Neuronal stem cell (in vitro differentiated cells): ENCODE measurements at regions not wholly inside any gene's neighbourhood (a gene's known extent, or its start where the extent isn't known, plus 50 kb on each side); places are given as distances from the start of the nearest gene placed in this dataset.

ENCODE experiments used
- DNase-seq: peaks from one replicate; pipeline ENCODE4 v3.0.0-alpha.2; 2013; ENCODE audit warnings: low spot score
- H2AFZ ChIP-seq: one replicate; pipeline ENCODE4 v1.6.1; 2013; ENCODE audit warnings: mild to moderate bottlenecking, low read length, inconsistent platforms
- H2AK5ac ChIP-seq: 2 replicates; pipeline ENCODE4 v1.6.1; 2013; ENCODE audit warnings: low read depth, mild to moderate bottlenecking, inconsistent platforms, low read length, moderate library complexity, mixed read lengths
- H2BK120ac ChIP-seq: 2 replicates; pipeline ENCODE4 v1.6.1; 2013; ENCODE audit warnings: low read depth, mild to moderate bottlenecking, inconsistent platforms, low read length, moderate library complexity, mixed read lengths
- H2BK12ac ChIP-seq: one replicate; pipeline ENCODE4 v1.6.1; 2013; ENCODE audit warnings: low read length, inconsistent platforms
- H2BK15ac ChIP-seq: 2 replicates; pipeline ENCODE4 v1.6.1; 2013; ENCODE audit warnings: mild to moderate bottlenecking, low read length, inconsistent platforms, mixed read lengths
- H2BK5ac ChIP-seq: one replicate; pipeline ENCODE4 v1.6.1; 2013; ENCODE audit warnings: inconsistent platforms, mild to moderate bottlenecking, low read length, moderate library complexity
- H3K14ac ChIP-seq: one replicate; pipeline ENCODE4 v1.6.1; 2013; ENCODE audit warnings: low read length, inconsistent platforms
- H3K18ac ChIP-seq: 2 replicates; pipeline ENCODE4 v1.6.1; 2013; ENCODE audit warnings: low read length, inconsistent platforms
- H3K23ac ChIP-seq: 2 replicates; pipeline ENCODE4 v1.6.1; 2013; ENCODE audit warnings: low read depth, mild to moderate bottlenecking, mixed read lengths, low read length, inconsistent platforms; ENCODE audit not compliant: poor library complexity
- H3K27ac ChIP-seq: replicated peaks from 3 replicates; pipeline ENCODE4 v1.5.1; 2013; ENCODE audit warnings: low read length, inconsistent platforms
- H3K27me3 ChIP-seq, 3 experiments: 2 replicates each; pipeline ENCODE4 v1.6.1; 2013; ENCODE audit warnings: low read length in 3 of 3, mild to moderate bottlenecking in 2 of 3, inconsistent platforms in 1 of 3, low read depth in 1 of 3, mixed read lengths in 1 of 3, moderate library complexity in 1 of 3; ENCODE audit not compliant: control insufficient read depth in 3 of 3, insufficient read depth in 3 of 3
- H3K36me3 ChIP-seq, 2 donors: replicated peaks in 1 of 2; 2 replicates each; pipeline ENCODE4 v1.6.1; 2013; ENCODE audit warnings: low read length in 2 of 2; ENCODE audit not compliant: control insufficient read depth in 2 of 2, insufficient read depth in 2 of 2
- H3K4ac ChIP-seq: 2 replicates; pipeline ENCODE4 v1.6.1; 2013; ENCODE audit warnings: inconsistent platforms, mild to moderate bottlenecking, low read length, moderate library complexity
- H3K4me1 ChIP-seq, 2 donors: 1 replicate in 1 of 2; 2 replicates in 1 of 2; pipeline ENCODE4 v1.6.1; 2013; ENCODE audit warnings: low read length in 2 of 2, low read depth in 1 of 2; ENCODE audit not compliant: control insufficient read depth in 2 of 2, insufficient read depth in 1 of 2
- H3K4me2 ChIP-seq: one replicate; pipeline ENCODE4 v1.6.1; 2013; ENCODE audit warnings: mild to moderate bottlenecking, low read length, inconsistent platforms; ENCODE audit not compliant: insufficient read depth, poor library complexity, severe bottlenecking
- H3K4me3 ChIP-seq, 2 donors: 2 replicates each; pipeline ENCODE4 v1.5.1; 2013; ENCODE audit warnings: low read length in 2 of 2, mild to moderate bottlenecking in 2 of 2, inconsistent platforms in 1 of 2, moderate library complexity in 1 of 2
- H3K79me1 ChIP-seq: one replicate; pipeline ENCODE4 v1.6.1; 2013; ENCODE audit warnings: low read depth, mild to moderate bottlenecking, inconsistent platforms, low read length, moderate library complexity
- H3K9ac ChIP-seq: one replicate; pipeline ENCODE4 v1.6.1; 2013; ENCODE audit warnings: mild to moderate bottlenecking, low read depth, low read length, inconsistent platforms; ENCODE audit not compliant: poor library complexity
- H3K9me3 ChIP-seq, 2 donors: replicated peaks in 1 of 2; 2 replicates each; pipeline versions ENCODE3 to v1.6.1; 2013; ENCODE audit warnings: low read length in 2 of 2, mild to moderate bottlenecking in 2 of 2, inconsistent platforms in 1 of 2, low read depth in 1 of 2, mixed read lengths in 1 of 2, moderate library complexity in 1 of 2; ENCODE audit not compliant: control insufficient read depth in 2 of 2, insufficient read depth in 1 of 2
- H4K8ac ChIP-seq: one replicate; pipeline ENCODE4 v1.6.1; 2013; ENCODE audit warnings: low read depth, mild to moderate bottlenecking, inconsistent platforms, low read length, moderate library complexity
- H4K91ac ChIP-seq: one replicate; pipeline ENCODE4 v1.6.1; 2013; ENCODE audit warnings: low read length, low read depth, mild to moderate bottlenecking, inconsistent platforms; ENCODE audit not compliant: poor library complexity
- WGBS, 2 donors: extraction: QIAGEN DNeasy Blood & Tissue Kit; methylation state at CpG; one replicate each; pipeline ENCODE4 v1.1.7; 2013; ENCODE audit warnings: missing lambda C conversion rate in 2 of 2, mixed read lengths in 1 of 2; ENCODE audit not compliant: insufficient read length in 2 of 2, insufficient replicate concordance in 1 of 2; ENCODE audit errors: extremely low coverage in 2 of 2; 5-methylcytosine and 5-hydroxymethylcytosine counted together

DNA sequence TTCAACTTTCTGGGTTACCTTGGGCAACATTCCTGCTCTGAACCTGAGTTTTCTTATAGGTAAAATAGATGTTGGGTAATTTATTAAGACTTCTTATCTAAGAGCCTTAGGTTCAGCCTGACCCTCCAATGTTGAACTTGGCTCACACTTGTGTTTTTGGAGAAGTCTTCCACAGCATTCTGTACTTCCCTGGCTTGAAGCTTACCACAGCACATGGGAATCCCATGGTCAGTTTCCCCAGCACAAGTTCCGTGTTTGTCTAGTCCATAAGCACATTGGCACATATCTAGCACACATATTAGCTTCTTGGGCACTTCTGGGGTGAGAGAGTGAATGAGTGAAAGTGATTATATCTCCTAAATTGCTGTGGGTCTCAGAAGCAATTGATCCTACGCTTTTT lies 782.5 kb upstream of the HS6ST1 start:
- DNase-seq = no peak
- Histone ChIP-seq H3K27me3 (peaks cover 0 to 1% (median 0%) of the 10 kb centered on the region in 3 experiments), H3K9me3 (no peaks in the 10 kb centered on the region), H2BK12ac (no peak overlapping the region), H3K23ac (no peak overlapping the region), H2BK5ac (no peak overlapping the region), H3K9ac (no peak overlapping the region), H3K18ac (no peak overlapping the region), H2BK120ac (no peak overlapping the region), H2AFZ (no peak overlapping the region), H3K27ac (no peak overlapping the region), H4K8ac (no peak overlapping the region), H4K91ac (no peak overlapping the region), H3K36me3 (no peaks in the 10 kb centered on the region), H3K4me1 (peaks cover 0 to 4% of the 10 kb centered on the region in 2 donors), H3K4me3 (no peak overlapping the region), H3K4me2 (no peak overlapping the region), H2BK15ac (no peak overlapping the region), H2AK5ac (no peak overlapping the region), H3K79me1 (no peaks in the 10 kb centered on the region), H3K14ac (no peak overlapping the region), H3K4ac (no peak overlapping the region)
- no CpG with 5 or more reads among the region's 2 CpGs for WGBS, 2 donors

DNA sequence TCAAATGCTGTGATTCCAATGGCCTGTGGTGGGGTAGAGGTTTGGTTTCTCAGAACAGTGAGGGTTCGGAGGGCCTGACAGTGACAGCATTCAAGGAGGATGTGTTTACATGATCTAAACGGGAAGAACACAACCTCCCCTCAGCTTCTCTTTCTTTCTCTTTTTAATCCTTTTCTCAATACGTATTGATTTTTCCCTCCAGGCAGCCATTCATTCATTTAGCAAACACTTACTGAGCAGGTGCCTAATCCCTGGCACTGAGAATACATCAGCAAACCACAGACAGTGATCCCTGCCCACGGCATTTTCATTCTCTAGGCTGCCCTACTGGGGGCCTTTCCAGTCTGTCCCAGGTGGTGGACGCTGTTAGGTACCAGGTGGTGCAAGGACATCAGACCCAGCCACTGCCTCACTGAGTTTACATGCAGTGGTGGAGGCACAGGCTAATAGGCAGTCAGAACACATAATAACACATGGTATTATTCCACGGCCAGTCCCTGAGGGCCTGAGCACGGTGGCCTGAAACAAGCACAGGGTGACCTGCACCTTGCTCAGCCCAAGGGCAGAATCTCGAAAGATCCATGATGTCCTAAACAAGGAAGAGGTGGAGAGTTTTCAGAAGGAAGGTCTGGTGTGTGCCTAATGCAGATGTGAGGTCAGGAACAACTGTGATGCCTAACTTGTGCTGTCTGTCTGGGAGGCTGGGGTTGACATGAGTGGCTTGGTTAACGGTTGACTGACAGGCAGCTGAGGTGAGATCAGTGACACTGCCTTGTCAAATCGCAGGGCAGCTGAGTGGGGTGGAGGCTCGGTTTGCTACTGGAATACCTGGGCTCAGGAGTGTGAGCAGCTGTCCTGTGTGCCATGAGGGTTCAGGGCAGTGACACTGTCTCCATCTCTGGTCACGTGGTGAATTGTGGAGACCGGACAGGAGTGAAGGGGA lies 785.5 kb upstream of the HS6ST1 start:
- Histone ChIP-seq H2AK5ac (no peak overlapping the region), H2BK120ac (no peak overlapping the region), H3K4ac (no peak overlapping the region), H3K9me3 (no peaks in the 10 kb centered on the region), H3K14ac (peak overlapping the region; percentile 87), H3K9ac (no peak overlapping the region), H2AFZ (no peak overlapping the region), H3K18ac (peak overlapping the region; percentile 61), H3K4me2 (no peak overlapping the region), H3K27me3 (peaks cover 0 to 1% (median 0%) of the 10 kb centered on the region in 3 experiments), H3K23ac (peak overlapping the region; percentile 25), H2BK15ac (no peak overlapping the region), H4K91ac (no peak overlapping the region), H3K27ac (no peak overlapping the region), H2BK12ac (no peak overlapping the region), H3K4me3 (no peak overlapping the region), H4K8ac (no peak overlapping the region), H3K79me1 (no peaks in the 10 kb centered on the region), H2BK5ac (no peak overlapping the region), H3K4me1 (peaks cover 0 to 4% of the 10 kb centered on the region in 2 donors), H3K36me3 (no peaks in the 10 kb centered on the region)
- no CpG with 5 or more reads among the region's 13 CpGs for WGBS, 2 donors
- no peak for DNase-seq

DNA sequence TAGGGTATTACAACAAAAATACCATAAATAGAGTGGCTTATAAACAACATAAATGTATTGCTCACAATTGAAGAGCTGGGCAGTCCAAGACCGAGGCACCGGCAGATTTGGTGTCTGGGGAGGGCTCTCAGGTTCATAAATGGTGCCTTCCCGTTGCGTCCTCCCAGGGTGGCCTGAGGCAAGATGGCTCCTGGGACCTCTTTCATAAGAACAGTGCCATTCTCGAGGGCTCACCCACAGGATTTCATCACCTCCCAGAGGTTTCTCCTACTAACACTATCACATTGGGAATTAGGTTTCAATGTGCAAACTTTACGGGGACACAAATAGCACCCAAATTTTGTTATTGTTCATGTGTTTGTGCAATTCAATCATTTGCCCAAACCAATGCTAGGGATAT lies 793.5 kb upstream of the HS6ST1 start:
- no peak for DNase-seq
- Histone ChIP-seq H3K9ac (no peak overlapping the region), H2BK5ac (no peak overlapping the region), H3K36me3 (no peaks in the 10 kb centered on the region), H3K9me3 (no peaks in the 10 kb centered on the region), H3K27ac (no peak overlapping the region), H3K18ac (no peak overlapping the region), H2BK15ac (no peak overlapping the region), H4K8ac (no peak overlapping the region), H3K4me2 (no peak overlapping the region), H2BK120ac (no peak overlapping the region), H4K91ac (no peak overlapping the region), H3K4me1 (no peaks in the 10 kb centered on the region), H3K4me3 (no peak overlapping the region), H3K27me3 (no peaks in the 10 kb centered on the region), H3K14ac (no peak overlapping the region), H3K4ac (no peak overlapping the region), H2AK5ac (no peak overlapping the region), H2BK12ac (no peak overlapping the region), H2AFZ (no peak overlapping the region), H3K23ac (no peak overlapping the region), H3K79me1 (no peaks in the 10 kb centered on the region)
- WGBS, 2 donors = no CpG with 5 or more reads among the region's 6 CpGs

GRCh38 chr2:129113776-129114175 lies 795.1 kb upstream of the HS6ST1 start:
- H3K4me2 ChIP-seq = no peak overlapping the region
- H3K4ac ChIP-seq = no peak overlapping the region
- no peak overlapping the region for H2BK120ac ChIP-seq
- H3K14ac ChIP-seq = no peak overlapping the region
- no peak overlapping the region for H4K91ac ChIP-seq
- no peak overlapping the region for H3K4me3 ChIP-seq
- no CpG with 5 or more reads among the region's 6 CpGs for WGBS, 2 donors
- H3K18ac ChIP-seq = no peak overlapping the region
- H2BK15ac ChIP-seq = no peak overlapping the region
- no peaks in the 10 kb centered on the region for H3K36me3 ChIP-seq
- H3K9ac ChIP-seq = no peak overlapping the region
- no peak overlapping the region for H3K23ac ChIP-seq
- H3K4me1 ChIP-seq = no peaks in the 10 kb centered on the region
- no peak overlapping the region for H2BK5ac ChIP-seq
- no peak for DNase-seq
- peaks cover 0 to 1% of the 10 kb centered on the region in 2 donors for H3K9me3 ChIP-seq
- H3K79me1 ChIP-seq = no peaks in the 10 kb centered on the region
- H4K8ac ChIP-seq = no peak overlapping the region
- H2BK12ac ChIP-seq = no peak overlapping the region
- no peak overlapping the region for H2AK5ac ChIP-seq
- no peak overlapping the region for H2AFZ ChIP-seq
- no peak overlapping the region for H3K27ac ChIP-seq
- H3K27me3 ChIP-seq = no peaks in the 10 kb centered on the region
